HG03354 (cell line): ENCODE measurements at regions not wholly inside any gene's neighbourhood (a gene's known extent, or its start where the extent isn't known, plus 50 kb on each side); places are given as distances from the start of the nearest gene placed in this dataset.

ENCODE experiments used
- ATAC-seq: cut with Tn5 transposase; IDR thresholded peaks from one replicate; pipeline ENCODE4 v1.9.1; 2021; ENCODE audit warnings: mild to moderate bottlenecking; ENCODE audit not compliant: unreplicated experiment, poor library complexity, severe bottlenecking

DNA sequence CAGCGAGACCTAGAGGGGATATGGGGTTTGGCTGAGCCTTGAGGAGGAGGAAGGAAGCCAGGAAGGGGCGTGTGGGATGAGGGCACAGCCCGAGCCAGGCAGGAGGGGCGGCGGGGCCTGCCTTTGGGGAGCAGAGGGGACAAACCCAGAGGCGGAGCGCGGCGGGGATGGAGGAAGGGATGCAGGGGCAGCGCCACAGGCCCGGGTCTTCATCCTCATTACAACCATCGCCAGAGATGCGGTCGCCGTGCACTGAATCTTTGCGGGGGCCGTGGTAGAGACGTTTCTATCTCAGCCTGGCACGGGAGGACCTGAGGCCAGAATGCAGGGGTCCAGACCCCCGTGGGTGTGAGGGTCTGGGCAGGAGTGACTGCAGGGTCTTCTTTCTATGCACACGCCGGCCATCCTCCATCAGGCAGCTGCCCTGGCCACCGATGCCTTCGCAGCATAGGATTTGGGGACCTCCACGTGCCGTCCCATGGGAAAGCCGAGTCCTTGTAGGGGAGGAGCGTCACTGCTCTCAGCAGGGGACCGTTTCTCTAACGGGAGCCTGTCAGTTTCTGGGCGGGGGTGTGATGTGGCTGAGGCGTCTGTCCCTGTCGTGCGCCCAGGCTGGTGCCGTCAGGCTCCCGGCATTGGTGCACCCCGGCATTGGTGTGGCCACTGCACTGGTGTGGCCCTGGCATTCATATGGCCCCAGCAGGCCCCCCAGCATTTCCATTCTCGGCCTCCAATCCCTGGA lies 1267.9 kb downstream of the BRD1 start:
- ATAC-seq = no peak

DNA sequence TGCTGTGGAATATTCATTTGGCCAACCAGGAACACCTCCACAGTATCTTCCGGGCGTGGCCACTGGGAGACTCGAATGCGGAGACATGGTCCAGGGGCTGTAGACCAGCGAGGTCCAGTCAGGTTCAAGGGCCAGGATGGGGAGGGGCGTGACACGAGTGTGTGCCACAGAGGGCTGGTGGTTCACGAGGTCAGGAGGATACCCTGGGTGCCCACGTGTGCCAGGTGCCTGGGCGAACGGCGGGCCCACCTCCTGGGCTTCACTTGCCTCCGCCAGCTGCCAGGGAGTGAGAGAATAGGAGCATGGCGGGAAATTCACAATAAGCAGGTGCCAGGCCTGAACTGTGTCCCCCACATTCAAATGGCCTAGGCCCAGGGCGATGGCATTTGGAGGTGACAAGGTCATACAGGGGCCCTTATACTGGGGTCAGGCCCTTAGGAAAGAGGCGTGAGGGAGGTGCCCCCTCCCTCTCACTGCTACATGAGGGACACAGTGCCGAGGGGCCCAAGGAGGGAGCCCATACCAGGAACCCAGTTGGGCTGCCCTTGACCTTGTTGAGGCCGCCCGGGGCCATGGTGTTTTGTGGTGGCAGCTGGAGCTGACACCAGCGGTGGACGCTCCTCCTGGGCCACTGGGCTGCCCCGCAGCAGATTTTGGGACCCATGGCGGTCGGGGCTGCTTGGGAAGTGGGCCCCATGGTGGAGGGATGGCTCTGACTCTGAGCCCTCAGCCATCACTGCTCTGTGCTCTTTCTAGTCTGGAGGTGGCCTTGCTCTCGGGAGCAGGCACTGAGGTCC lies 1268.9 kb downstream of the BRD1 start:
- ATAC-seq = no peak

DNA sequence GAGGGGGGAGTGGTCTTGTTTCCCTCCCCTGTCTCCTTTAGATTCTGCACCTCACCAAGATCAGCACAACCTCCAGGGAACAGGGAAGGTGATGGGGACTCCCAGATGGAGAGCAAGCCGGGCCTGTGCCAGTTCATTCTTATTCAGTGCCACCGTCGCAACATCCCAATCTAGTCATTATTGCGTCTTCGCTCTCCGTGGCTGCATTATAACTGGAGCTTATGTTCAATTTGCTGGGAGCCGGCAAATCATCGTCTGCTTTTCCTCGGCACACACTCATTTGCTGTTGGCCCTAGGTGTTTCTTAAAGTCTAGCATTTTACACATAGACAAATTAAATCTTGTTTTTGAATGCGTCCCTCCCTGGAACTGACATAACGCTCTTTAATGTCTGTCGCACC lies 1269.7 kb downstream of the BRD1 start:
- no peak for ATAC-seq

GRCh38 chr22:48557473-48557872 lies 1270.2 kb downstream of the BRD1 start:
- ATAC-seq = no peak

GRCh38 chr22:48556751-48557150 lies 1270.9 kb downstream of the BRD1 start:
- no peak for ATAC-seq

GRCh38 chr22:48556222-48556621 lies 1271.5 kb downstream of the BRD1 start:
- no peak for ATAC-seq

DNA sequence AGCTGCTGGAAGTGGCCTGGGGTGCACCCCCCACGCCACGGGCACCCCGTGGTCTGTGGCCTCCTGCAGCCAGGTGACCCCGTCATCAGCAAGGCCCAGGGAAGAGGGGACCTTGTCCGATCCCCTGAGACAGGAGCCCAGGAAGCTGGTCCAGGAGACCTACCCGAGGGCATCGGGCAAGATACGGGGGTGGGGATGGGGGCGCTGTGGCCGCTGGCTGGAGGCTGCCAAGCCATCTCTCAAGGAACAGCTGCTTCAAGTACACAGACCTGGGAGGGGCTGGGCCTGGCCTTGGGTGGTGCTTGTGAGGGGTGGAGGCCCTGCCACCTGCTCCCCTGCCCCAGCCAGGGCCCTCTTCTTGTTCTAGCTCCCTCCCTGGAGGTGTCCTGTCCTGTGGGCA lies 1272.1 kb downstream of the BRD1 start:
- ATAC-seq = no peak

DNA sequence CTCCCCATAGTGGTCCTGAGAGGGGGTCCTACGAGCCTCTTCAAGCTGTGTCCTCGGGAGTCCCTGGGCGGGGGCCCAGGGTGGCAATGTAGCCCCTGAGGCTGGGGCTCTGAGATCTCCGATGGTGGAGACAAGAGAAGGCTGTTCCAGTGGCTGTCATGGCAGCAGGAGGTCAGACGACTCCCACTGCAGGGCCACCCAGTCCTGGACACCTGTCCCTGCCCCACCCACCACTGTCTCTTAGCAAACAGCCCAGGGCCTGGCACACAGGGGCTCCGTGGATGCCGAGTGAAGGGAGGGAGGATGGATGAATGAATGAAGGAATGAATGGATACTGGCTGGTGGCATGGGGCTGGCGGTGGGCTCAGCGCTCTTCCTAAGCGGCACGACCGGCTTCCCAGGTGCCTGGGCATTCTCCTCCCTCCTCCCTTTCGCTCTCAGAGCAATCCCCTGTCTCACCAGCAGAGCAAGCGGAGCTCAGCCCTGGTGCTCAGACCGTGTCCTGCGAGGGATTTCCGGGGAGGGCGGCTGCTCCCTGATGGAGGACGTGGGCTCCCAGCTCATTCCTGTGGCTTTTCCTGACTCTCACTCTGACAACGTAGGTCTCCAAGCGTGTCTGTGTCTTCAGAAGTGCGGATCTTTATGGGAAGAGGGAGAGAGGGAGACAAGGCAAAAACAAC lies 1272.6 kb downstream of the BRD1 start:
- no peak for ATAC-seq

DNA sequence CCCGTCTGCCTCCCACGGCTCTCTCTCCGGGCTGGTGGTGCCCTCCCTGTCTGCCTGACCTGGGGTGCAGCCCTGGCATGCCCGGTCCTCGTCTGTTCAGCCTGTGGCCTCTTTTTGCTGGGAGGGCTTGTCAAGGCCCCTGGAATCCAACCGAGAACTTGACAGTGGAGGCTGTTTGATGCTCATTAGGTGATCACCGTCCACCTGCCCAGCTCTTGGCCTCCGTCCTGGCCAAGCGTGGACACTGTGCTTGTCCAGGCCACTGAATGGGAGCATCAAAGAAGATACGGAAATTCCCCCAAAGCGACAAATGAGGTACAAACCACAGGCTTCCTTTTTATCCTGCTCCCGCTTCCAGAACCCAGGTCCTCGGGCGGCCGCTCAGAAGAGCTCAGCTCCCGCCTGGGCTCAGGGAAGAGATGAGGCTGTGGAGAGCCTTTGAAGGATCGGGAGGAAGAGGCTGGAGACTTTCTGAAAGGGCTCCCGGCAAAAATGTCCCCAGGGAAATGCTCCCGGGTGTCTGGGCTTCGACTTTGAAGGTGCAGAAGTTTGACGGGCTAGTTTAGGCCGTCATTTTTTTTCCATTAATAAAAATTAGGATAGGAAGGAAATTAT lies 1273.9 kb downstream of the BRD1 start:
- no peak for ATAC-seq

- ATAC-seq = no peak
These were observed 1274.6 kb downstream of the BRD1 start for GRCh38 chr22:48553119-48553518.

DNA sequence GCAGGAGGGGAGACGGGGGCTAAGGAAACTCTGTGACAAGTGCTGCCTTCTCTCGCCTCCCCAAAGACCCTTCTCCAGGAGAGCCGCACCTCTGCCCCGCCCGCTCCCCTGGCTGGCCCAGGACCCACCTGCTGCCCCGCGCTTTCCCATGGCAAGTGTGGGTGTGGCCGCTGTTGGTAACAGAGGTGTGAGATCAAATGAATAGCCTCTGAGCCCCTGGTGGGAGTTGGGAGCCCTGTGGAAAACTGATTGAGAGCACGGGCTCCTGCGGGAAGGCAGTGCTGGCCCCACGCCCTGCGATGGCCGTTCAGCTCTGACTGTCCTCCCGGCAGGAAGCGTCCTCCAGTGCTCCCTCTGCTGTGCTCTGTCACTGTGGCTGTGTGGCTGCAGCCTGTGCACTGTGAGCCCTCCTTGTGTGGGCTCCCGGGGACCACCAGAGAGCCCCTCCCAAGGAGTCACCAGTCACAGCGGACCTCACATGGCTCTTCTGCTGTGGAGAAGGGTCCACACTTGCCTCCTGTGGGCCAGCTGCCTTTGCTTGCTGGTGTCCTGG lies 1275.9 kb downstream of the BRD1 start:
- ATAC-seq = no peak

DNA sequence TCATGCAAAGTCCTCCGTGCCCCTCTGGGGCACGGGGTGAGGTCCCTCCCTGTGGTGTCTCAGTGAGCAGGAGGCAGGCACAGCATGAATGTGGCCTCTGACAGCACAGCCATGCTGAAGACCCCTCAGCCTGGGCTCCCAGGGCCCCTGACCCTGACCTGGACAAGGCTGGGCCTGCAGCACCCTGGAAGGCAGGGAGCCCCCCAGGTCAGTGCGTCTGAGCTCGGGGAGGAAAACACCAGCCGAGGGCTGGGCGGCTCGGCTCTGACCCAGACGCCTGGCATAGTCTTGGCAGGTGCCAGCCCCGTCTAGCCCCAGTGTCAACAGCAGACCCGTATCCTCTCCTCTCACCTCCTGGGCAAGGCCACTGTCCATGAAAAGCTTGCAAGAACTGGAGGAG lies 1276.6 kb downstream of the BRD1 start:
- no peak for ATAC-seq

GRCh38 chr22:48548391-48548790 lies 1279.3 kb downstream of the BRD1 start:
- ATAC-seq = no peak

DNA sequence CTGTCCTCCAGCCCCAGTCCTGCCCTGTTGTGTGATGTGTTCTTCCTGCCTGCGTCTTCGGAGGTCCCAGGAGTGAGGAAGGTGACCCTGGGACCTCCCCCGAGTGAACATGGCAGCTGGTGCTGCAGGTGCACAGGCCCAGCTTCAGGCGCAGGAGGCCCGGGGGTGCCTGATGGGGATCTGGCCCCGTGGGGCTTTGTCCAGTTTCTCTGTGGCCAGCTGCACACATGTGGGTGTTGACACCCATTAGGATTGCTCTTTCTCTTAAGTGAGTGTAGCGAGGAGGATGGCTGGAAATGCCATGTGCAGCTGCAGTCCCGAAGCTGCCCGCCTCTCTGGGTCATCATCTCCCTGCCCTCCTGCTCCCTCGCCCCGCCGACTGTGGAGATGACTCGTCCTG lies 1279.7 kb downstream of the BRD1 start:
- no peak for ATAC-seq

- ATAC-seq = no peak
These were observed 1280.8 kb downstream of the BRD1 start for GRCh38 chr22:48546653-48547424.

GRCh38 chr22:48545987-48546386 lies 1281.7 kb downstream of the BRD1 start:
- ATAC-seq = no peak

- no peak for ATAC-seq
These were observed 1286.1 kb downstream of the BRD1 start for GRCh38 chr22:48541401-48542098.

GRCh38 chr22:48539261-48539660 lies 1288.4 kb downstream of the BRD1 start:
- ATAC-seq = no peak
